SU-DHL-6 (cell line): ENCODE measurements at regions not wholly inside any gene's neighbourhood (a gene's known extent, or its start where the extent isn't known, plus 50 kb on each side); places are given as distances from the start of the nearest gene placed in this dataset.
"Not testable (repeated sequence)": the region's sequence is repeated elsewhere in the genome, so short reads cannot be mapped to it uniquely, and the experiment has no call there.

ENCODE experiments used
- H2AFZ ChIP-seq: fragments of 200-600 bp; sonication (generic); 2 replicates; pipeline ENCODE4 v1.6.1; 2014; ENCODE audit warnings: low read depth, mild to moderate bottlenecking, moderate library complexity, mixed read lengths, antibody characterized with exemption, low read length; ENCODE audit not compliant: severe bottlenecking
- H3F3A ChIP-seq: fragments of 200-600 bp; shearing (Covaris generic); 2 replicates; pipeline ENCODE4 v1.6.0; 2016; ENCODE audit warnings: antibody characterized with exemption, mild to moderate bottlenecking; ENCODE audit not compliant: insufficient read depth
- H3K27ac ChIP-seq: fragments of 200-600 bp; sonication (generic); 2 replicates; pipeline ENCODE4 v1.5.1; 2016; ENCODE audit warnings: low read depth, mild to moderate bottlenecking, low read length, moderate library complexity, mixed read lengths
- H3K27me3 ChIP-seq: fragments of 200-600 bp; sonication (generic), shearing (Covaris generic); 2 replicates; pipeline ENCODE4 v1.6.0; 2014; ENCODE audit warnings: mild to moderate bottlenecking, low read length
- H3K36me3 ChIP-seq: fragments of 200-600 bp; sonication (generic); 2 replicates; pipeline ENCODE4 v1.6.1; 2014; ENCODE audit warnings: mild to moderate bottlenecking, low read length, mixed read lengths
- H3K4me2 ChIP-seq: fragments of 300-600, 200-600 bp; shearing (Covaris generic), sonication (generic); 2 replicates; pipeline ENCODE4 v1.6.0; 2014; ENCODE audit warnings: low read length, low read depth, mild to moderate bottlenecking; ENCODE audit not compliant: poor library complexity, severe bottlenecking
- H3K4me3 ChIP-seq: fragments of 200-600 bp; sonication (generic); 2 replicates; pipeline ENCODE4 v1.5.1; 2014; ENCODE audit warnings: antibody characterized with exemption, low read length, mild to moderate bottlenecking, mixed read lengths; ENCODE audit not compliant: insufficient read depth, poor library complexity, severe bottlenecking
- H3K79me2 ChIP-seq: fragments of 200-600 bp; sonication (generic); 2 replicates; pipeline ENCODE4 v1.6.1; 2014; ENCODE audit warnings: mild to moderate bottlenecking, low read length, moderate library complexity; ENCODE audit not compliant: insufficient read depth
- H3K9ac ChIP-seq: fragments of 200-600 bp; sonication (generic); 2 replicates; pipeline ENCODE4 v1.7.0; 2014; ENCODE audit warnings: mild to moderate bottlenecking, low read length
- H3K9me2 ChIP-seq: fragments of 200-600 bp; sonication (generic); replicated peaks from 2 replicates; pipeline ENCODE4 v1.6.1; 2014; ENCODE audit warnings: low read length; ENCODE audit not compliant: insufficient read depth
- H3K9me3 ChIP-seq: fragments of 200-600 bp; sonication (generic); 2 replicates; pipeline ENCODE4 v1.6.1; 2014; ENCODE audit warnings: low read length, mixed read lengths; ENCODE audit not compliant: insufficient read depth
- H4K20me1 ChIP-seq: fragments of 200-600 bp; sonication (generic); 2 replicates; pipeline ENCODE4 v1.6.1; 2014; ENCODE audit warnings: low read depth, mild to moderate bottlenecking, antibody characterized with exemption, low read length, moderate library complexity, mixed read lengths
- EZH2phosphoT487 ChIP-seq: fragments of 200-600 bp; sonication (generic), shearing (Covaris generic); conservative IDR thresholded peaks from 2 replicates; pipeline ENCODE4 v1.6.1; 2018; ENCODE audit warnings: mild to moderate bottlenecking, antibody characterized with exemption, low read length, moderate library complexity, mixed read lengths
- TF ChIP-seq, protein P1 (sequence below): fragments of 200-600 bp; sonication (generic); IDR thresholded peaks from one replicate; pipeline ENCODE4 v1.5.1; 2017; ENCODE audit warnings: antibody characterized with exemption, mild to moderate bottlenecking, low read length, moderate library complexity; ENCODE audit not compliant: insufficient read depth, poor library complexity, severe bottlenecking

DNA sequence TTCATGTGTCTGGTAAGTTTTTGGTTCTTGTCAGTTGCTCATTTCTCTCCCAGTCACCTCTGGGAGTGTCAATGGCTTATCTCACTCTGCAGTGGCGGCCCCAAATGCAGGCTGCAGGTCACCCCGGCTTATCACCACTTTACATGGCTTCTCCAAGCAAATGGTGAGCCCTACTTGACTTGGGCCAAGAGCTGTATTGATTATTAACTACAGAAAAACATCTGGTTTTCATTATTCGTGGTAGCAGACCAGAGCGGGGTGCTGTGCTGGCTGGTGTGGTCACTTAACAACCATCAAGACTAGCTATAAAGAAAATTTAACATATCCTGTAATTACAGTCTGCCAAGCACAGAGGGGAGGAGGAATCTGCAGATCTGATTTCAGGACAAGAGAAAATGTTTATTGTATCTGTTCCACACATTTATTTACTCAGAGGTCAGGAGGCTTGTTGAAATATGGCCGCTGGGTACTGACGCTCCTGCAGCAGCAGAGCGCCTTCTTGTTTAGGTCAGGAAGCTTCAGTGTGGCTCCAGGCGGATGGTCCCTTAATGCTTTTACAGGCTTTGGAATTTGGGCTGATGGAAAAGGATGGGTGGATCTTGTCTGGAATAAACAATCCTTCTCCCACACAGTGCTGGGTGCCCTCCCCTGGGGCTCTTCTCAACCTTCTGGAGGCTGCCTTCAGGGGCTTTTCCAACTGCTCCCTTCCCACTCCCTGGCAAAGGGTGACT is 87.8 kb downstream of the HLX start:
- H3K9me3 ChIP-seq, result no peaks in the 10 kb centered on the region
- no peaks in the 10 kb centered on the region for H3K79me2 ChIP-seq
- H3K36me3 ChIP-seq, result no peaks in the 10 kb centered on the region
- no peak overlapping the region for H2AFZ ChIP-seq
- no peak overlapping the region for H3K4me3 ChIP-seq
- H3K27ac ChIP-seq, result no peak overlapping the region
- no peaks in the 10 kb centered on the region for H3F3A ChIP-seq
- TF ChIP-seq, protein P1, sequence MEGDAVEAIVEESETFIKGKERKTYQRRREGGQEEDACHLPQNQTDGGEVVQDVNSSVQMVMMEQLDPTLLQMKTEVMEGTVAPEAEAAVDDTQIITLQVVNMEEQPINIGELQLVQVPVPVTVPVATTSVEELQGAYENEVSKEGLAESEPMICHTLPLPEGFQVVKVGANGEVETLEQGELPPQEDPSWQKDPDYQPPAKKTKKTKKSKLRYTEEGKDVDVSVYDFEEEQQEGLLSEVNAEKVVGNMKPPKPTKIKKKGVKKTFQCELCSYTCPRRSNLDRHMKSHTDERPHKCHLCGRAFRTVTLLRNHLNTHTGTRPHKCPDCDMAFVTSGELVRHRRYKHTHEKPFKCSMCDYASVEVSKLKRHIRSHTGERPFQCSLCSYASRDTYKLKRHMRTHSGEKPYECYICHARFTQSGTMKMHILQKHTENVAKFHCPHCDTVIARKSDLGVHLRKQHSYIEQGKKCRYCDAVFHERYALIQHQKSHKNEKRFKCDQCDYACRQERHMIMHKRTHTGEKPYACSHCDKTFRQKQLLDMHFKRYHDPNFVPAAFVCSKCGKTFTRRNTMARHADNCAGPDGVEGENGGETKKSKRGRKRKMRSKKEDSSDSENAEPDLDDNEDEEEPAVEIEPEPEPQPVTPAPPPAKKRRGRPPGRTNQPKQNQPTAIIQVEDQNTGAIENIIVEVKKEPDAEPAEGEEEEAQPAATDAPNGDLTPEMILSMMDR, result no peak
- no peak for TF ChIP-seq EZH2phosphoT487
- no peaks in the 10 kb centered on the region for H3K9me2 ChIP-seq
- H3K27me3 ChIP-seq, result no peaks in the 10 kb centered on the region
- no peak overlapping the region for H3K4me2 ChIP-seq
- H3K9ac ChIP-seq, result no peak overlapping the region
- no peaks in the 10 kb centered on the region for H4K20me1 ChIP-seq

DNA sequence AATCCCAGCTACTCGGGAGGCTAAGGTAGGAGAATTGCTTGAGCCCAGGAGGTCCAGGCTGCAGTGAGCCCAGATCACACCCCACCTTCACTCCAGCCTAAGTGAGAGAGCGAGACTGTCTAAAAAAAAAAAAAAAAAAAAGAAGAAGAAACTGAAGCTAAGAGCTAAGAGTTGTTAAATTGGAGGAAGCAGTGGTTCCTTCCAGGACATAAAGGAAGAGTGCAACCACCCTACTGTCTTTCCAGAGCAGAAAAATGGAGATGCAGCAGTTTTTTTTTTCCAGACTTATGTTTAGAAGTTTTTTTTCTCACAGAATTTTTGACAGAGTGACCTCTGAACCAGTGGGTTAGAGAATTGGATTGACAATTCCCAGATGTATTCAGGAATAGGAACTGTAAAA is 88.7 kb downstream of the HLX start:
- H3K9me3 ChIP-seq, result no peaks in the 10 kb centered on the region
- TF ChIP-seq, protein P1, result no peak

GRCh38 chr1:220969281-220969680 is 90.0 kb downstream of the HLX start:
- not testable (repeated sequence) for H3K4me2 ChIP-seq, H3K79me2 ChIP-seq, H3K36me3 ChIP-seq, H3K4me3 ChIP-seq, H3K27me3 ChIP-seq, H4K20me1 ChIP-seq, H3F3A ChIP-seq, H3K9me3 ChIP-seq, H3K27ac ChIP-seq, H2AFZ ChIP-seq, H3K9me2 ChIP-seq, H3K9ac ChIP-seq

More for the DNA sequence above, 88.7 kb downstream of the HLX start:
- H3K4me2 ChIP-seq, result no peak overlapping the region
- no peaks in the 10 kb centered on the region for H3K36me3 ChIP-seq
- H3K79me2 ChIP-seq, result no peaks in the 10 kb centered on the region
- no peak overlapping the region for H2AFZ ChIP-seq
- H3K4me3 ChIP-seq, result no peak overlapping the region
- H3K27me3 ChIP-seq, result no peaks in the 10 kb centered on the region
- no peaks in the 10 kb centered on the region for H4K20me1 ChIP-seq
- H3K9ac ChIP-seq, result no peak overlapping the region
- no peaks in the 10 kb centered on the region for H3F3A ChIP-seq
- no peak overlapping the region for H3K27ac ChIP-seq
- no peaks in the 10 kb centered on the region for H3K9me2 ChIP-seq

DNA sequence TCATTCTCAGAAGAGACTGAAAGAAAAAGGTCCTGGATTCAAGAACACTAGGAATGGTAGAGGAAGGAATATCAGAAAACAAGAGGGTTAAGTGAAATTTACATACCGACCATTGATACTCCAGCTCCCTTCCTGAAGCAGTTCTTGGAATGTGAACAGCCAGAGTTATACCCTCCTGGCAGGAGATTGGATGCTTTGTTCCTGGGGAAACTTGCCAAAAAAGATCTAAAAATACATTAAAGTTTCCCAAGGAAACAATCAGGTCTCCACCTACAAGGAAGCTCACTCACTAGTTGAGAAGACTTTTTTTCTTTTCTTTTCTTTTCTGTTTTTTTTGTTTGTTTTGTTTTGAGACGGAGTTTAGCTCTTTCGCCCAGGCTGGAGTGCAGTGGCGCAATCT is 91.1 kb downstream of the HLX start:
- Histone ChIP-seq H3K27ac (no peak overlapping the region), H3K4me2 (no peak overlapping the region), H4K20me1 (no peaks in the 10 kb centered on the region), H3K9me3 (no peaks in the 10 kb centered on the region), H3F3A (no peaks in the 10 kb centered on the region), H3K79me2 (no peaks in the 10 kb centered on the region), H3K36me3 (no peaks in the 10 kb centered on the region), H3K27me3 (no peaks in the 10 kb centered on the region), H3K4me3 (no peak overlapping the region), H3K9ac (no peak overlapping the region), H2AFZ (no peak overlapping the region), H3K9me2 (no peaks in the 10 kb centered on the region)
- TF ChIP-seq EZH2phosphoT487, result no peak
- TF ChIP-seq, protein P1, result no peak
